ENCODE measurements at regions not wholly inside any gene's neighbourhood (a gene's known extent, or its start where the extent isn't known, plus 50 kb on each side); places are given as distances from the start of the nearest gene placed in this dataset.

GRCh38 chr13:80177327-80177726 is 163.6 kb downstream of the SPRY2 start:
- H3K4me3 ChIP-seq: no peak overlapping the region
- no peak for TF ChIP-seq CTCF (IDR thresholded peaks at IDR 0.05)
- H3K9me3 ChIP-seq: no peaks in the 10 kb centered on the region
- no peaks in the 10 kb centered on the region for H3K36me3 ChIP-seq
- no peak for DNase-seq
- H3K27ac ChIP-seq: no peak overlapping the region
- intact Hi-C loops (cut with DNase I): no loop called here
- no peaks in the 10 kb centered on the region for H3K27me3 ChIP-seq
- no peak overlapping the region for H3K9ac ChIP-seq (ENCODE audit: low read depth in 2 of 2, low read length in 2 of 2)
- H3K4me1 ChIP-seq: no peaks in the 10 kb centered on the region

GRCh38 chr13:80173224-80173623 is 167.7 kb downstream of the SPRY2 start:
- DNase-seq: peak; percentile 23
- Histone ChIP-seq H3K27ac (no peak overlapping the region), H3K9me3 (no peaks in the 10 kb centered on the region), H3K4me1 (no peaks in the 10 kb centered on the region), H3K4me3 (no peak overlapping the region), H3K36me3 (no peaks in the 10 kb centered on the region), H3K9ac (ENCODE audit: low read depth in 2 of 2, low read length in 2 of 2) (no peak overlapping the region), H3K27me3 (no peaks in the 10 kb centered on the region)
- no peak for TF ChIP-seq CTCF (IDR thresholded peaks at IDR 0.05)
- intact Hi-C loops (cut with DNase I): no loop called here

- TF ChIP-seq CTCF (IDR thresholded peaks at IDR 0.05): no peak
- no peak for DNase-seq
- no peaks in the 10 kb centered on the region for H3K9me3 ChIP-seq
- no peaks in the 10 kb centered on the region for H3K4me1 ChIP-seq
- no peaks in the 10 kb centered on the region for H3K36me3 ChIP-seq
- no peak overlapping the region for H3K27ac ChIP-seq
- no peaks in the 10 kb centered on the region for H3K27me3 ChIP-seq
- H3K9ac ChIP-seq (ENCODE audit: low read depth in 2 of 2, low read length in 2 of 2): no peak overlapping the region
- H3K4me3 ChIP-seq: no peak overlapping the region
- intact Hi-C loops (cut with DNase I): no loop called here
These were observed 169.8 kb downstream of the SPRY2 start for GRCh38 chr13:80171096-80171495.

GRCh38 chr13:80168089-80168850 is 172.7 kb downstream of the SPRY2 start:
- H3K4me1 ChIP-seq: no peaks in the 10 kb centered on the region
- no peaks in the 10 kb centered on the region for H3K9me3 ChIP-seq
- intact Hi-C loops (cut with DNase I): no loop called here
- H3K27me3 ChIP-seq: no peaks in the 10 kb centered on the region
- no peak for TF ChIP-seq CTCF (IDR thresholded peaks at IDR 0.05)
- H3K9ac ChIP-seq (ENCODE audit: low read depth in 2 of 2, low read length in 2 of 2): no peak overlapping the region
- no peak for DNase-seq
- no peak overlapping the region for H3K4me3 ChIP-seq
- H3K27ac ChIP-seq: no peak overlapping the region
- no peaks in the 10 kb centered on the region for H3K36me3 ChIP-seq

- no peaks in the 10 kb centered on the region for H3K4me1 ChIP-seq
- H3K4me3 ChIP-seq: no peak overlapping the region
- H3K9me3 ChIP-seq: no peaks in the 10 kb centered on the region
- TF ChIP-seq CTCF (IDR thresholded peaks at IDR 0.05): no peak
- no peak overlapping the region for H3K27ac ChIP-seq
- DNase-seq: no peak
- intact Hi-C loops (cut with DNase I): no loop called here
- no peaks in the 10 kb centered on the region for H3K27me3 ChIP-seq
- no peaks in the 10 kb centered on the region for H3K36me3 ChIP-seq
- no peak overlapping the region for H3K9ac ChIP-seq (ENCODE audit: low read depth in 2 of 2, low read length in 2 of 2)
These were observed 174.6 kb downstream of the SPRY2 start for GRCh38 chr13:80166352-80166751.

All from colonic mucosa (tissue), 4 donors.